Neural cell (in vitro differentiated cells): ENCODE measurements at regions not wholly inside any gene's neighbourhood (a gene's known extent, or its start where the extent isn't known, plus 50 kb on each side); places are given as distances from the start of the nearest gene placed in this dataset.

Source experiments
- H2AFZ ChIP-seq: fragments of 200-600, 300-800 bp; sonication (generic), shearing (Covaris generic); 2 replicates; pipeline ENCODE4 v1.6.0; 2014; ENCODE audit warnings: low read depth, mild to moderate bottlenecking, antibody characterized with exemption, low read length, moderate library complexity
- H3F3A ChIP-seq: fragments of 200-600 bp; shearing (Covaris generic); 2 replicates; pipeline ENCODE4 v1.6.1; 2016; ENCODE audit warnings: mild to moderate bottlenecking, moderate library complexity, mixed read lengths, antibody characterized with exemption, low read length; ENCODE audit not compliant: insufficient read depth, poor library complexity, severe bottlenecking
- H3K27ac ChIP-seq: fragments of 200-600, 300-800 bp; sonication (generic), shearing (Covaris generic); 2 replicates; pipeline ENCODE4 v1.5.1; 2014; ENCODE audit warnings: mild to moderate bottlenecking, low read length, moderate library complexity
- H3K27me3 ChIP-seq: fragments of 300-800, 200-600 bp; sonication (generic), shearing (Covaris generic); 2 replicates; pipeline ENCODE4 v1.6.0; 2014; ENCODE audit warnings: mild to moderate bottlenecking, low read depth, low read length, moderate library complexity; ENCODE audit not compliant: insufficient read depth
- H3K36me3 ChIP-seq: fragments of 300-800, 200-600 bp; sonication (generic), shearing (Covaris generic); 2 replicates; pipeline ENCODE4 v1.5.1; 2014; ENCODE audit warnings: mild to moderate bottlenecking, antibody characterized with exemption, low read length, moderate library complexity; ENCODE audit not compliant: insufficient read depth
- H3K4me2 ChIP-seq: fragments of 300-800, 200-600 bp; sonication (generic), shearing (Covaris generic); 2 replicates; pipeline ENCODE4 v1.6.0; 2014; ENCODE audit warnings: mild to moderate bottlenecking, low read length
- H3K4me3 ChIP-seq: fragments of 300-800, 200-600 bp; sonication (generic), shearing (Covaris generic); 2 replicates; pipeline ENCODE4 v1.5.1; 2014; ENCODE audit warnings: mild to moderate bottlenecking, low read length, moderate library complexity
- H3K79me2 ChIP-seq: fragments of 200-600 bp; shearing (Covaris generic); replicated peaks from 2 replicates; pipeline ENCODE4 v1.6.0; 2014; ENCODE audit warnings: mild to moderate bottlenecking, low read length, moderate library complexity; ENCODE audit not compliant: insufficient read depth
- H3K9ac ChIP-seq: fragments of 300-800, 200-600 bp; sonication (generic), shearing (Covaris generic); 2 replicates; pipeline ENCODE4 v1.6.1; 2016; ENCODE audit warnings: mild to moderate bottlenecking, low read length, mixed read lengths
- H3K9me2 ChIP-seq: fragments of 200-600 bp; shearing (Covaris generic); 2 replicates; pipeline ENCODE4 v1.6.1; 2016; ENCODE audit warnings: mild to moderate bottlenecking, low read length, mixed read lengths; ENCODE audit not compliant: insufficient read depth
- H3K9me3 ChIP-seq: fragments of 200-600, 300-800 bp; sonication (generic), shearing (Covaris generic); 2 replicates; pipeline ENCODE4 v1.6.1; 2016; ENCODE audit warnings: mild to moderate bottlenecking, mixed run types, low read length, moderate library complexity, mixed read lengths
- H4K20me1 ChIP-seq: fragments of 200-600 bp; shearing (Covaris generic); 2 replicates; pipeline ENCODE4 v1.6.1; 2016; ENCODE audit warnings: mild to moderate bottlenecking, mixed run types; ENCODE audit not compliant: insufficient read depth
- EP300 ChIP-seq: fragments of 450-650 bp; conservative IDR thresholded peaks from 2 replicates; pipeline ENCODE4 v1.6.1; 2014; ENCODE audit warnings: antibody characterized with exemption, mild to moderate bottlenecking, moderate library complexity; ENCODE audit not compliant: poor library complexity, severe bottlenecking
- EZH2 ChIP-seq: fragments of 200-600, 300-800 bp; shearing (Covaris generic), sonication (generic); IDR thresholded peaks from 2 replicates; pipeline ENCODE4 v1.6.1; 2014; ENCODE audit warnings: antibody characterized with exemption, low read length, borderline replicate concordance, mild to moderate bottlenecking; ENCODE audit not compliant: insufficient read depth, poor library complexity, severe bottlenecking
- MXI1 ChIP-seq: fragments of 450-650 bp; conservative IDR thresholded peaks from 2 replicates; pipeline ENCODE4 v1.6.1; 2014; ENCODE audit warnings: antibody characterized with exemption, mild to moderate bottlenecking; ENCODE audit not compliant: poor library complexity, severe bottlenecking
- POLR2AphosphoS5 ChIP-seq: IDR thresholded peaks from 2 replicates; pipeline ENCODE4 v1.6.1; 2012
- RAD21 ChIP-seq: fragments of 450-650 bp; conservative IDR thresholded peaks from 2 replicates; pipeline ENCODE4 v1.6.1; 2014; ENCODE audit warnings: antibody characterized with exemption, mild to moderate bottlenecking, moderate library complexity
- REST ChIP-seq: IDR thresholded peaks from 2 replicates; pipeline ENCODE4 v1.6.1; 2012; ENCODE audit warnings: borderline replicate concordance
- SMC3 ChIP-seq: fragments of 450-650 bp; conservative IDR thresholded peaks from 2 replicates; pipeline ENCODE4 v1.6.1; 2014; ENCODE audit warnings: antibody characterized with exemption, mild to moderate bottlenecking, moderate library complexity; ENCODE audit not compliant: poor library complexity
- TAF1 ChIP-seq: IDR thresholded peaks from 2 replicates; pipeline ENCODE4 v1.6.1; 2012; ENCODE audit warnings: low read depth
- TF ChIP-seq, protein P1 (sequence below): fragments of 450-650 bp; IDR thresholded peaks from 2 replicates; pipeline ENCODE4 v1.5.1; 2014; ENCODE audit warnings: antibody characterized with exemption, mild to moderate bottlenecking, moderate library complexity; ENCODE audit not compliant: poor library complexity, severe bottlenecking

- H3F3A ChIP-seq, result no peaks in the 10 kb centered on the region
- no peaks in the 10 kb centered on the region for H3K9me2 ChIP-seq
- no peak overlapping the region for H2AFZ ChIP-seq
- H3K27me3 ChIP-seq, result no peaks in the 10 kb centered on the region
- no peak overlapping the region for H3K4me3 ChIP-seq
- H3K36me3 ChIP-seq, result no peaks in the 10 kb centered on the region
- H3K79me2 ChIP-seq, result no peaks in the 10 kb centered on the region
- H4K20me1 ChIP-seq, result no peaks in the 10 kb centered on the region
- no peaks in the 10 kb centered on the region for H3K9me3 ChIP-seq
- peak overlapping the region; percentile 19 for H3K9ac ChIP-seq
- H3K27ac ChIP-seq, result peak overlapping the region; percentile 75
- TF ChIP-seq TAF1 (no peak), EP300 (peak; percentile 62)
- H3K4me2 ChIP-seq, result peak overlapping the region; percentile 14
Measured at GRCh38 chr13:85142351-85142927, 656.8 kb downstream of the SLITRK6 start.

DNA sequence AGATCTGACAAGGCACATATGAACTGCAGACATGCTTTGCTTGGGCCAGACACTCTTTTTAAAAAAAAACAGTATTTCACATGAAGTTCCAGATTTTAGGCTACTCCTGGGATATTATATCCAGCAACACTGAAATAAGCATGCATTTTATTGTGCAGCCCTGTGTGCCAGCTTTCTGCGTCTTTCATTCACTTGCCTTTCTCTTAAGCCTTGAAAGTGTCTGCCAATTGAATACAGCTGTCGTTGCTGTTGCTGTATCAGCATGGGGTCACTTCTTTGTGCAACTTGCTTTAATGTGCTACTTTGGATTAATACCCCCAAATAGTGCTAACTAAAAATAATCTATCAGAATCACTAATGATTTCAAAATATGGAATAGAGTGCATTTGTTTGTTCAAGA is 657.8 kb downstream of the SLITRK6 start:
- Histone ChIP-seq H3K27me3 (no peaks in the 10 kb centered on the region), H3K9ac (no peak overlapping the region), H3K27ac (peak overlapping the region; percentile 75), H3K9me3 (no peaks in the 10 kb centered on the region), H3K9me2 (no peaks in the 10 kb centered on the region), H3K79me2 (no peaks in the 10 kb centered on the region), H2AFZ (no peak overlapping the region), H3K36me3 (no peaks in the 10 kb centered on the region), H4K20me1 (no peaks in the 10 kb centered on the region), H3K4me3 (no peak overlapping the region), H3K4me2 (no peak overlapping the region), H3F3A (no peaks in the 10 kb centered on the region)
- no peak for TF ChIP-seq MXI1
- TF ChIP-seq SMC3, result no peak
- no peak for TF ChIP-seq RAD21
- TF ChIP-seq POLR2AphosphoS5, result peak; percentile 56
- TF ChIP-seq EP300, result peak; percentile 58
- TF ChIP-seq, protein P1, sequence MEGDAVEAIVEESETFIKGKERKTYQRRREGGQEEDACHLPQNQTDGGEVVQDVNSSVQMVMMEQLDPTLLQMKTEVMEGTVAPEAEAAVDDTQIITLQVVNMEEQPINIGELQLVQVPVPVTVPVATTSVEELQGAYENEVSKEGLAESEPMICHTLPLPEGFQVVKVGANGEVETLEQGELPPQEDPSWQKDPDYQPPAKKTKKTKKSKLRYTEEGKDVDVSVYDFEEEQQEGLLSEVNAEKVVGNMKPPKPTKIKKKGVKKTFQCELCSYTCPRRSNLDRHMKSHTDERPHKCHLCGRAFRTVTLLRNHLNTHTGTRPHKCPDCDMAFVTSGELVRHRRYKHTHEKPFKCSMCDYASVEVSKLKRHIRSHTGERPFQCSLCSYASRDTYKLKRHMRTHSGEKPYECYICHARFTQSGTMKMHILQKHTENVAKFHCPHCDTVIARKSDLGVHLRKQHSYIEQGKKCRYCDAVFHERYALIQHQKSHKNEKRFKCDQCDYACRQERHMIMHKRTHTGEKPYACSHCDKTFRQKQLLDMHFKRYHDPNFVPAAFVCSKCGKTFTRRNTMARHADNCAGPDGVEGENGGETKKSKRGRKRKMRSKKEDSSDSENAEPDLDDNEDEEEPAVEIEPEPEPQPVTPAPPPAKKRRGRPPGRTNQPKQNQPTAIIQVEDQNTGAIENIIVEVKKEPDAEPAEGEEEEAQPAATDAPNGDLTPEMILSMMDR, result no peak
- no peak for TF ChIP-seq TAF1
- TF ChIP-seq EZH2, result no peak
- no peak for TF ChIP-seq REST

DNA sequence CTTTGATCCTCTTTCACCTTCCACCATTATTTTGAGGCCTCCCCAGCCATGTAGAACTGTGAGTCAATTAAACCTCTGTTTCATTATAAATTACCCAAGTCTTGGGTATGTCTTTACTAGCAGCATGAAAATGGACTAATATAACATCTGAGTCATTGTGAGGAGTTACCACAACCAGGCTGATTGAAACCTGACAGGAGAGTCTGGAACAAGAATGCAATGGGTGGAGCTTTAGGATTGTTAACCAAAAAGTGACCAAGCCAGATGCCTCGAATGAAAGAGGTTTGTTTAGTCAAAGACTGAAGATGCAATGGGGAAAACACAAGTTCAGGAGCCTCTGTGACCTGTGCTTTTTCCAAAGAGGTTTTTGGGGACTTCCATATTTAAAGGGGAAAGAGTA is 659.0 kb downstream of the SLITRK6 start:
- no peak overlapping the region for H3K4me2 ChIP-seq
- no peaks in the 10 kb centered on the region for H3K79me2 ChIP-seq
- no peak overlapping the region for H3K9ac ChIP-seq
- H3K27me3 ChIP-seq, result no peaks in the 10 kb centered on the region
- no peak overlapping the region for H2AFZ ChIP-seq
- H4K20me1 ChIP-seq, result no peaks in the 10 kb centered on the region
- no peak overlapping the region for H3K27ac ChIP-seq
- H3K36me3 ChIP-seq, result no peaks in the 10 kb centered on the region
- no peaks in the 10 kb centered on the region for H3K9me2 ChIP-seq
- H3F3A ChIP-seq, result peaks cover 6% of the 10 kb centered on the region
- no peak overlapping the region for H3K4me3 ChIP-seq
- H3K9me3 ChIP-seq, result no peaks in the 10 kb centered on the region
- TF ChIP-seq MXI1, result no peak
- TF ChIP-seq REST, result no peak
- TF ChIP-seq, protein P1, result no peak
- no peak for TF ChIP-seq SMC3
- TF ChIP-seq POLR2AphosphoS5, result no peak
- TF ChIP-seq RAD21, result no peak
- no peak for TF ChIP-seq EP300
- no peak for TF ChIP-seq EZH2
- TF ChIP-seq TAF1, result no peak
